Ascending aorta (tissue), 2 donors: ENCODE measurements at regions not wholly inside any gene's neighbourhood (a gene's known extent, or its start where the extent isn't known, plus 50 kb on each side); places are given as distances from the start of the nearest gene placed in this dataset.

Experiments
- DNase-seq, 2 donors: peaks; one replicate each; pipeline ENCODE4 v3.0.0-alpha.2; 2019; ENCODE audit warnings: low spot score in 2 of 2
- H3K27ac ChIP-seq, 2 donors: fragments of 200-600 bp; sonication (generic); one replicate each; pipeline ENCODE4 v1.5.1; 2016 to 2017; ENCODE audit warnings: mild to moderate bottlenecking in 1 of 2
- H3K27me3 ChIP-seq: fragments of 200-600 bp; sonication (generic); one replicate; pipeline ENCODE4 v1.5.1; 2017
- H3K36me3 ChIP-seq, 2 donors: fragments of 200-600 bp; sonication (generic); one replicate each; pipeline ENCODE4 v1.5.1; 2016
- H3K4me1 ChIP-seq, 2 donors: fragments of 200-600 bp; sonication (generic); one replicate each; pipeline ENCODE4 v1.5.1; 2016 to 2017; ENCODE audit warnings: mild to moderate bottlenecking in 1 of 2
- H3K4me3 ChIP-seq, 2 donors: fragments of 200-600 bp; sonication (generic); one replicate each; pipeline ENCODE4 v1.5.1; 2016 to 2017; ENCODE audit warnings: mild to moderate bottlenecking in 1 of 2
- H3K9me3 ChIP-seq, 2 donors: fragments of 200-600 bp; sonication (generic); one replicate each; pipeline ENCODE4 v1.5.1; 2016
- intact Hi-C: fragments of 100-400 bp; cut with DNase I; formaldehyde crosslinking; loops from one replicate; pipeline ENCODE4 v1.15.1; 2023
- TF ChIP-seq, protein P1 (sequence below), 3 experiments: fragments of 200-600 bp in 2 of 3; fragments of 450-650 bp in 1 of 3; sonication (generic) in 2 of 3; IDR thresholded peaks; one replicate each; pipeline ENCODE4 v1.5.1; 2016 to 2019; ENCODE audit warnings: antibody characterized with exemption in 3 of 3, mild to moderate bottlenecking in 1 of 3, moderate library complexity in 1 of 3

GRCh38 chr7:52294942-52295341 is 740.5 kb upstream of the POM121L12 start:
- H3K27ac ChIP-seq, result no peak overlapping the region
- DNase-seq, result no peak
- no peaks in the 10 kb centered on the region for H3K36me3 ChIP-seq
- H3K4me1 ChIP-seq, result no peaks in the 10 kb centered on the region
- H3K4me3 ChIP-seq, result no peak overlapping the region
- TF ChIP-seq, protein P1, sequence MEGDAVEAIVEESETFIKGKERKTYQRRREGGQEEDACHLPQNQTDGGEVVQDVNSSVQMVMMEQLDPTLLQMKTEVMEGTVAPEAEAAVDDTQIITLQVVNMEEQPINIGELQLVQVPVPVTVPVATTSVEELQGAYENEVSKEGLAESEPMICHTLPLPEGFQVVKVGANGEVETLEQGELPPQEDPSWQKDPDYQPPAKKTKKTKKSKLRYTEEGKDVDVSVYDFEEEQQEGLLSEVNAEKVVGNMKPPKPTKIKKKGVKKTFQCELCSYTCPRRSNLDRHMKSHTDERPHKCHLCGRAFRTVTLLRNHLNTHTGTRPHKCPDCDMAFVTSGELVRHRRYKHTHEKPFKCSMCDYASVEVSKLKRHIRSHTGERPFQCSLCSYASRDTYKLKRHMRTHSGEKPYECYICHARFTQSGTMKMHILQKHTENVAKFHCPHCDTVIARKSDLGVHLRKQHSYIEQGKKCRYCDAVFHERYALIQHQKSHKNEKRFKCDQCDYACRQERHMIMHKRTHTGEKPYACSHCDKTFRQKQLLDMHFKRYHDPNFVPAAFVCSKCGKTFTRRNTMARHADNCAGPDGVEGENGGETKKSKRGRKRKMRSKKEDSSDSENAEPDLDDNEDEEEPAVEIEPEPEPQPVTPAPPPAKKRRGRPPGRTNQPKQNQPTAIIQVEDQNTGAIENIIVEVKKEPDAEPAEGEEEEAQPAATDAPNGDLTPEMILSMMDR (IDR thresholded peaks at IDR 0.05), result no peak
- H3K27me3 ChIP-seq, result no peaks in the 10 kb centered on the region
- intact Hi-C loops, result no loop called here
- H3K9me3 ChIP-seq, result peaks cover 0 to 5% of the 10 kb centered on the region in 2 donors

DNA sequence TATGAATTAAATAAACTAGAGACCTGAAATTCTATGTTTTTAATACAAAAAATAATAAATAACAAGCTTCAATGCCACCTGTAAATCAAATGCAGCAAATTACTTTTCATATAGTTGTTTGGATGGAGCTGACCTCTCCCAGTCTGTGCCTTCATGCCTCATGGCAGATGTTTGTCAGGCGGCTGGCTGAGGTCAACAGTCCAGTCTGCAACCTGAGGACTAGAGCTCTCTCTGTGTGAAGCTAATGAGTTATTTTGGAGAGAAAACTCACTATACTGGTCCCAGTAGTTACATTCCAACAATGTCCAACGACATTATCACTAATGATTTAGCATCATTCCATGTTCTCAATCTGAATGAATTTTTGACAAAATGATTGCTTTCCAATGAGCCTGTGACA is 746.2 kb upstream of the POM121L12 start:
- DNase-seq, result no peak
- Histone ChIP-seq H3K4me1 (no peaks in the 10 kb centered on the region), H3K9me3 (no peaks in the 10 kb centered on the region), H3K27me3 (no peaks in the 10 kb centered on the region), H3K4me3 (no peak overlapping the region), H3K36me3 (no peaks in the 10 kb centered on the region), H3K27ac (no peak overlapping the region)
- TF ChIP-seq, protein P1 (IDR thresholded peaks at IDR 0.05), result no peak
- intact Hi-C loops, result no loop called here

- Histone ChIP-seq H3K27ac (no peak overlapping the region), H3K9me3 (no peaks in the 10 kb centered on the region), H3K36me3 (no peaks in the 10 kb centered on the region), H3K27me3 (no peaks in the 10 kb centered on the region), H3K4me3 (no peak overlapping the region), H3K4me1 (no peaks in the 10 kb centered on the region)
- intact Hi-C loops, result no loop called here
- DNase-seq, result no peak
- TF ChIP-seq, protein P1 (IDR thresholded peaks at IDR 0.05), result no peak
Measured at GRCh38 chr7:52287698-52288097, 747.7 kb upstream of the POM121L12 start.

DNA sequence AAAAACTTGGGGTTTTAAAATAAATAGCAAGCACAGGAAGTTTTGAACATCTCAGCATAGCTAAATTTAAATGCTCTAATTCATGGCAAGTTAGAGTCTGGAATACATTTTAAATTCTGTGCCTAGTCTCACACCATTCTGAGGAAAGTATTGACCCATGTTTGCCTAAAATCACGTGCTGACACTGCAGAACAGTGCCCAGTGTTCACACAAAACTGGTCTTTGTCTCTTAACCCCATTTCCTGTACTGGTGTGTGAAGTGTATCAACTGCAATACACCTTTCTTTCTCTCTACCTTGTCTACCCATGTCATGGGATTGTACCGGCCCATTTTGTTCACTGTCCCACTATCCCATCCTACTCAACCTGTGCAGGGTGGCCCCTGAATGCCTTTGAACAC is 749.7 kb upstream of the POM121L12 start:
- Histone ChIP-seq H3K4me1 (no peaks in the 10 kb centered on the region), H3K36me3 (no peaks in the 10 kb centered on the region), H3K4me3 (no peak overlapping the region), H3K27me3 (no peaks in the 10 kb centered on the region), H3K9me3 (peaks cover 0 to 3% of the 10 kb centered on the region in 2 donors), H3K27ac (no peak overlapping the region)
- no peak for DNase-seq
- intact Hi-C loops, result no loop called here
- TF ChIP-seq, protein P1 (IDR thresholded peaks at IDR 0.05), result no peak

DNA sequence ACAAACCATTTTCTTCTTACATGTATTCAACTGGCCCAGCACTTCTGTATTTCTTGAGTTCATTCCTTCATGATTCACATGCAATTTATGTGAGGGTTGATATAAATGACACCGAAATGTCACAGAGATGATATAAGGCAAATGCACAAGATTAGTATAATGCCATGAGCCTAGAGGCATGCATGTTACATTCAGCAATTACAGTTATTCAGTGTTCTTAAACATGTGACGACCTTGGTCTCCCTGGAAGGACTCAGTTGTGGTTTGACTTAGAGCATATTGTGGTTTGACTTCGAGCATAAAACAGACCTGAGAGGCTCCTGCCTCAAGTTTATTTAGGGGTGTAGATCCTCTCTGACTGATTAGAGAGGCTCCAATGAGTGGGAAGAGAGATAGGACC is 752.1 kb upstream of the POM121L12 start:
- TF ChIP-seq, protein P1 (IDR thresholded peaks at IDR 0.05), result no peak
- Histone ChIP-seq H3K27ac (no peak overlapping the region), H3K4me1 (no peaks in the 10 kb centered on the region), H3K4me3 (no peak overlapping the region), H3K9me3 (peaks cover 0 to 3% of the 10 kb centered on the region in 2 donors), H3K36me3 (no peaks in the 10 kb centered on the region), H3K27me3 (no peaks in the 10 kb centered on the region)
- intact Hi-C loops, result no loop called here
- no peak for DNase-seq
